MCF 10A (cell line): ENCODE measurements at regions not wholly inside any gene's neighbourhood (a gene's known extent, or its start where the extent isn't known, plus 50 kb on each side); places are given as distances from the start of the nearest gene placed in this dataset.

Experiments used
- BruUV-seq: library from RNA; stranded (reverse); fragments of 400-500 nt; replicated peaks from 2 replicates; lab custom pipeline; 2021; lab: Mats Ljungman, UMichigan
- CTCF ChIA-PET: fragments of 300-600 bp; sonication (Branson Sonifier 250); formaldehyde crosslinking; extraction: SDS; loops from one replicate; lab custom pipeline; 2021; ENCODE audit warnings: antibody characterized with exemption, inconsistent platforms; lab: Yijun Ruan, JAX
- POLR2A ChIA-PET: fragments of 300-600, 350-650 bp; sonication (Branson Sonifier 250); formaldehyde crosslinking; extraction: SDS; loops from one replicate; lab custom pipeline; 2020; ENCODE audit warnings: antibody characterized with exemption, inconsistent platforms; lab: Yijun Ruan, JAX
- DNase-seq: peaks from one replicate; pipeline ENCODE4 v3.0.0-alpha.2; 2018; ENCODE audit not compliant: unreplicated experiment
- H3K27ac Mint-ChIP-seq: one replicate; pipeline ENCODE4 v1.8.0; 2022; ENCODE audit warnings: mild to moderate bottlenecking, low read depth, mixed read lengths; ENCODE audit not compliant: unreplicated experiment
- H3K27me3 Mint-ChIP-seq: one replicate; pipeline ENCODE4 v1.8.0; 2022; ENCODE audit warnings: mixed read lengths; ENCODE audit not compliant: insufficient read depth, unreplicated experiment
- H3K36me3 Mint-ChIP-seq: one replicate; pipeline ENCODE4 v1.8.0; 2022; ENCODE audit warnings: mild to moderate bottlenecking, moderate library complexity, mixed read lengths; ENCODE audit not compliant: insufficient read depth, unreplicated experiment
- H3K4me1 Mint-ChIP-seq: one replicate; pipeline ENCODE4 v1.8.0; 2022; ENCODE audit warnings: mixed read lengths; ENCODE audit not compliant: insufficient read depth, unreplicated experiment
- H3K4me3 Mint-ChIP-seq: one replicate; pipeline ENCODE4 v1.8.0; 2022; ENCODE audit warnings: mild to moderate bottlenecking, moderate library complexity, mixed read lengths; ENCODE audit not compliant: unreplicated experiment
- H3K9me3 Mint-ChIP-seq: one replicate; pipeline ENCODE4 v1.8.0; 2022; ENCODE audit warnings: mixed read lengths; ENCODE audit not compliant: unreplicated experiment
- intact Hi-C: fragments of 100-400 bp; cut with micrococcal nuclease; formaldehyde crosslinking; loops from 2 replicates; pipeline ENCODE4 v1.14.1; 2022
- TF ChIP-seq, protein P1 (sequence below): fragments of 200-600 bp; IDR thresholded peaks from one replicate; pipeline ENCODE4 v1.8.0; 2022; ENCODE audit warnings: antibody characterized with exemption, mild to moderate bottlenecking; ENCODE audit not compliant: unreplicated experiment

DNA sequence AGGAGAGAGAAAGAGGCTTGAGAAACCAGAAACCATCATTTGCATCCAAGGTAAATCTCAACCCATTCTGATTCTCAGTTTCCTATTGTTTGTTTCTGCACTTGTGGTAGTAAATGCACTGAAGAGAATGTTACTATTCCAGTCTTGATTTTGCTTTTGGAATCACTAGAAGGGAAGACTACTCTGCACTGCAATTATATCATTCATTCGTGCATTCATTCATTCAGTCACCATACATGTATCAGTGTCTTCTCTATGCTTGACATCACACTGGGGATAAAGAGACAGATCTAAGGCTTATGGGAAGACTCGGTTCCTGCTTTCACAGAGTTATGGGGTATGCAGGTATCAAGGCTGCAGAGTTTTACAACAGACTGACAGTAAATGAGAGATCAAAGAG, 90.3 kb upstream of the EGLN3 start:
- Mint-ChIP-seq H3K27ac (no peak overlapping the region), H3K36me3 (peaks cover 10% of the 10 kb centered on the region), H3K27me3 (no peaks in the 10 kb centered on the region), H3K4me3 (no peak overlapping the region), H3K9me3 (no peaks in the 10 kb centered on the region), H3K4me1 (peaks cover 22% of the 10 kb centered on the region)
- no peak for DNase-seq
- ChIA-PET CTCF (interaction anchor here (0.7 kb wide), 1 partner anchor 127 kb away, joined by 3 read pairs; no protein-coding TSS in a partner anchor), POLR2A (no interaction called here)
- TF ChIP-seq, protein P1, sequence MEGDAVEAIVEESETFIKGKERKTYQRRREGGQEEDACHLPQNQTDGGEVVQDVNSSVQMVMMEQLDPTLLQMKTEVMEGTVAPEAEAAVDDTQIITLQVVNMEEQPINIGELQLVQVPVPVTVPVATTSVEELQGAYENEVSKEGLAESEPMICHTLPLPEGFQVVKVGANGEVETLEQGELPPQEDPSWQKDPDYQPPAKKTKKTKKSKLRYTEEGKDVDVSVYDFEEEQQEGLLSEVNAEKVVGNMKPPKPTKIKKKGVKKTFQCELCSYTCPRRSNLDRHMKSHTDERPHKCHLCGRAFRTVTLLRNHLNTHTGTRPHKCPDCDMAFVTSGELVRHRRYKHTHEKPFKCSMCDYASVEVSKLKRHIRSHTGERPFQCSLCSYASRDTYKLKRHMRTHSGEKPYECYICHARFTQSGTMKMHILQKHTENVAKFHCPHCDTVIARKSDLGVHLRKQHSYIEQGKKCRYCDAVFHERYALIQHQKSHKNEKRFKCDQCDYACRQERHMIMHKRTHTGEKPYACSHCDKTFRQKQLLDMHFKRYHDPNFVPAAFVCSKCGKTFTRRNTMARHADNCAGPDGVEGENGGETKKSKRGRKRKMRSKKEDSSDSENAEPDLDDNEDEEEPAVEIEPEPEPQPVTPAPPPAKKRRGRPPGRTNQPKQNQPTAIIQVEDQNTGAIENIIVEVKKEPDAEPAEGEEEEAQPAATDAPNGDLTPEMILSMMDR, result no peak
- no TSS peak for BruUV-seq
- intact Hi-C loops, result no loop called here

DNA sequence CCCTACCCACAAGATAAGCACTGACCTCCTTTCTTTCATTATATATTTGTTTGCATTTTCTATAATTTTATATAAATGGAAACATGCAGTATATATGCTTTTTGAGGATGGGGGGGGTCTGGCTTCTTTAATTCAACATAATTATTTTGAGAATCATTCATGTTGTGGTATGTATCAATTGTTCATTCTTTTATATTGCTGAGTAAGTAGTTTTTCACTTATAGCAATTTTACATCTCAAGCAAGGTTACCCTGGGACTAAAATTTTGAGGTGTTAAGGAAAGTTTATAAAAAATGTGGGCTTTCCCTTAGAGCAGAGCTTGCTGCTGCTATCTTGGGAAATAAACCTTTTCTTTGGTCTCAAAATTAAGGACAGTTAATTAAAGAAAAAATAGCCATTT, 89.9 kb upstream of the EGLN3 start:
- POLR2A ChIA-PET, result no interaction called here
- no TSS peak for BruUV-seq
- Mint-ChIP-seq H3K4me3 (no peak overlapping the region), H3K9me3 (no peaks in the 10 kb centered on the region), H3K27ac (no peak overlapping the region), H3K27me3 (no peaks in the 10 kb centered on the region), H3K4me1 (peaks cover 27% of the 10 kb centered on the region), H3K36me3 (peaks cover 10% of the 10 kb centered on the region)
- CTCF ChIA-PET, result interaction anchor here (0.6 to 0.7 kb wide), 2 partner anchors 11 to 127 kb away, joined by 3 read pairs; no protein-coding TSS in a partner anchor
- intact Hi-C loops, result no loop called here
- DNase-seq, result no peak
- TF ChIP-seq, protein P1, result no peak

DNA sequence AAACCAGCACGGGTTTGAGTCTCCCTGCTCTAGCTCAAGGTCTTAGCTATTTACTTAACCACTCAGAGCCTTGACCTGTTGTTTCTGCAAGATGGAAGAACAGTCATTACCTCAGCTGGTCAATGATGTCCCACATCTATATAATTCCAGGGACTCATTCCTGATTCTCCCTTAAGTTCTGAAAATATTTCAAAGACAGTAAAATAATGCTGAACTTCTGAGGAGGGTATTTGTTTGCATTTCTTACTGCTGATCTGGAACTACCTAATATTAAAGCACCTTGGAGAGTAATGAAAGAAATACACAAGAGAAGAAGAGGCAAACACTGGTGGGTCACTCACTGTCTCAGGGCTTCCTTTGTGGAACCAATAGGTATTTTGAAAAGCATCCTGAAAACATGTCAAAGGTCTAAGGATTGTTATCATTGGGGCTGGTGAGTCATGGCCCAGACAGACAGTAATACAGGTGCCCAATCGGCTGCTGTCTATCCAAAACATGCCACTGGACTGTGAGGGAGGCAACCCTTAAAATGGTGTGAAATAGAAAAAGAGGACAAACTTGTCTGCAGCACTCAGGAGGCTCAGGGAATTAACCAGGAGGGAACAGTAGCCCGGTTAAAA, 88.7 kb upstream of the EGLN3 start:
- peaks cover 37% of the 10 kb centered on the region for H3K4me1 Mint-ChIP-seq
- peaks cover 6% of the 10 kb centered on the region for H3K36me3 Mint-ChIP-seq
- intact Hi-C loops, result no loop called here
- H3K4me3 Mint-ChIP-seq, result no peak overlapping the region
- no peak overlapping the region for H3K27ac Mint-ChIP-seq
- POLR2A ChIA-PET, result interaction anchor here (0.6 kb wide), 1 partner anchor 62 kb away, joined by 3 read pairs; no protein-coding TSS in a partner anchor
- no TSS peak for BruUV-seq
- no peaks in the 10 kb centered on the region for H3K27me3 Mint-ChIP-seq
- TF ChIP-seq, protein P1, result no peak
- DNase-seq, result no peak
- no peaks in the 10 kb centered on the region for H3K9me3 Mint-ChIP-seq
- CTCF ChIA-PET, result no interaction called here

DNA sequence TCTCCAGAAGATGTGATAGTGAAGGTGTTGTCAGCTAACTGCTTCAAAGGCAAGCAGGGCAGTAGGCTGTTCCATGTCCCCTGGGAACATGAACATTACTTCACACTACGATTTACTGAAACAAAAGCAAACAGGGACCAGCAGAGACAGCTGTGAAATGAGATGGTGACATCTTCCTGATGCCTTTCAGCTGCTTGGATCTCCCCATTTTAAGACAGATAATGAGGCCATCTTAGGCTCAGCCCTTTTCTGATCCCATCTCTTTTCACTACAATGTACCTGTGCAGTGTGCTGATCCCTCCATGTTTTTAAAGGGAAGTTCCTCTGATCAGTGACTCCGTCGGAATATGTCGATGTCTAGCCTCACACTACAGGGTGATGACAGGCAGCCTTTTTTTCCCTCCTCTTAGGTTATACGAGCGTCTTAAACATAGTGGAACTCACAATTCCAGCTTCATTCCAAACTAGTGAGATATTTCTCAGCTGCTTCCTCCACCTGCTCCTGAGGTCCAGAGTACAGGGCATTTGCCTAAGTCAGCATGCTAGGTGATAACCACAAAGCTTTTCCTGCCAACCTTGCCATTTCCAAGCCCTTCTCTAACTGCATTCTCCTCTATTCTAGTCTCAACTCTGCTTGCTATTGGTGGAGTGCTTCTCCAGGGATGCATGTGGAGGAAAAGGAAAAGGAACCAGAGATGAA, 87.6 kb upstream of the EGLN3 start:
- intact Hi-C loops, result no loop called here
- Mint-ChIP-seq H3K27ac (no peak overlapping the region), H3K9me3 (no peaks in the 10 kb centered on the region), H3K36me3 (no peaks in the 10 kb centered on the region), H3K4me1 (peaks cover 26% of the 10 kb centered on the region), H3K27me3 (no peaks in the 10 kb centered on the region), H3K4me3 (no peak overlapping the region)
- ChIA-PET POLR2A (interaction anchor here (0.6 kb wide), 1 partner anchor 63 kb away, joined by 3 read pairs; no protein-coding TSS in a partner anchor), CTCF (interaction anchor here (0.6 to 1.0 kb wide), 2 partner anchors 108 to 198 kb away, joined by 3 to 4 read pairs; no protein-coding TSS in a partner anchor)
- BruUV-seq, result no TSS peak
- TF ChIP-seq, protein P1, result no peak
- DNase-seq, result no peak
